ENCODE measurements at regions not wholly inside any gene's neighbourhood (a gene's known extent, or its start where the extent isn't known, plus 50 kb on each side); places are given as distances from the start of the nearest gene placed in this dataset.
"Not testable (repeated sequence)": the region's sequence is repeated elsewhere in the genome, so short reads cannot be mapped to it uniquely, and the experiment has no call there.

GRCh38 chr5:117615226-117615625 is 1040.6 kb upstream of the SEMA6A start:
- no peak for DNase-seq

DNA sequence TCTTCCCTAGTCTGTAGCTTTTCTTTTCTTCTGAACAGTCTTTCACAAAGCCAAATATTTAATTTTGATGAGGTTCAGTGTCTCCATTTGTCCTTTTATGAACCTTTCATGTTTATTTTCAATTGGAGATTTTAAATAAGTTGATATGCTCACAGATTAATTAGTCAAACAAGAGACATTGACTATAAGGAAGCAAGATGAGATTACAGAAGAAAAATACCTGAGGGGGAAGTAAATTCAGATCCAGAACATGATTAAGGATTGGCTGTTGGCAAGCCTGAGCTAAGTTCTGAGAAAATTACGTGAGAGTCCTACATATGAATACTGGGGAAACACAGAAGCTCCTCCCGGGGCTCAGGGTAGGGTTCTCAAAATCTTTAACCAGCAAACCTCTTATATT is 1039.8 kb upstream of the SEMA6A start:
- DNase-seq, result no peak

DNA sequence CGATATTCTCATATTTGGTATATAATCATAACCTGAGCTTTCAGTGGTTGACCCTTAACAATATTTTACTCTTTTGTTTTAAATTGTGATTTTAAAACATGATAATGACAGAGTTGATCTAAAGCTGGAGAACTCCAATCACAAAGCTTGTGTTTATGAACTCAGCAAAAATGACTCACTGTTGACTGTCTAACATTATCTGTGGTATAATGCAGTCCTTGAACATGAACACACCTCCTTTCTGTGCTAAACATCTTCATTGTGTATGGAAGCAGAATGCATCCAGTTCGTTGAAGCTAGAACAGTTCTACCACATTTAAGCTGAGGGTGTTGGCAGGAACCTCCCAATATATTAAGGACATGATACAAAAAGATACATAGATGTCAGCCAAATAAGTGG is 1030.2 kb upstream of the SEMA6A start:
- no peak for DNase-seq

- not testable (repeated sequence) for DNase-seq
These were observed 1025.2 kb upstream of the SEMA6A start for GRCh38 chr5:117599811-117600210.

DNA sequence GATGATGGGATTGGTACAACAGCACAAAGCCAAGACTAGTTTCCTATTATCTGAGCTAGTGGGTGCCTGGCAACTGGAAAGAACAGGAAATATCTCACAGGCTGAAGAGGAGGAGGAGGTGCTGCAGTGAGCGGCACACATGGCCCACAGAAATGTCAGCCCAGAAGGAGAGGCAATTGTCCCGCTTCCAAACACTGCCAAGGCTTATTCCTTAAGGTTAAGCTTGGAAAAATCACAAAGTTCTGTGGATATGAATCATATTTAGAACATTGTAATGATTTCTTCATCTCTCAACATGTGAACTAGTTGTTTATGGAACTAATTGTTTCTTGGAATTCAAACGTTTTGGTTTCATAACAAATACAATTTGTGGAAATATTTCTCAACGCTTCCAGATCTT is 1019.5 kb upstream of the SEMA6A start:
- DNase-seq, result peak; percentile 70

- no peak for DNase-seq
These were observed 1016.3 kb upstream of the SEMA6A start for GRCh38 chr5:117590944-117591343.

GRCh38 chr5:117588611-117589010 is 1014.0 kb upstream of the SEMA6A start:
- no peak for DNase-seq

GRCh38 chr5:117587111-117587510 is 1012.5 kb upstream of the SEMA6A start:
- DNase-seq, result no peak

DNA sequence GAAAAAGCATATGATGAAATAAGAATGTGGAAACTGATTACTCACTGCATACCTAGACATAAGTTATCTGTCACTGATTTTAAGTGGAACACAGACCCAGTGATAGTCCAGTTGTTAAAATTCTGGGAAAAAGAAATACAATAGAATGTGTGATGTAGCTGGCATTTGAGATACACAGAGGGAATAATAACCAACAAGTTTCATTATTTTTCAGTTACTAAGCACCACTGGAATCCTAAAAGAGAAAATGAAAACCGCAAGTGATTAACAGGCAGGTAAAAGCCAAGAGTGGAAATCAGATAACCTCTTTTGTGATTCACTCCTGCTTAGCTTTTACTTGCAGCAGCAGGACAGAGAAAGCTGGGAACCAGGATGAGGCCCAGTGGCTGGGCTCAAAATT is 994.0 kb upstream of the SEMA6A start:
- no peak for DNase-seq

DNA sequence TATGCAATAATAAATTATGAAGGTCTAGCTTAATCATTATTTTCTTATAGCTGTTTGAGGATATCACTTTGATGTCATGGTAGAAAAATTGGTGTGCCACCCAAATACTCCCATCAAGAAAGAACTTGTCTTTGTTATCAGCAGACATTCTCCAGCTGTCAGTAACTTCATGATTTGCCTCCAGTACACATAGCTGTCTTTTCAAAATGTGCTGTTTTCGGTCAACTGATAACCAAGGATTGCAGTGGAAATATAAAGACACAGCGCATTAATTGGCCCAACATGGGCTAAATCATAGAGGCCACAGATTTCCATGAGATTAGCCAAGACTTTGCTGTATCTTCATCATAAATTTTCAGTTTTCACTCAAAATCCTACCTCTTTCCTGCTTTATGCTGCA is 993.5 kb upstream of the SEMA6A start:
- DNase-seq, result no peak

DNA sequence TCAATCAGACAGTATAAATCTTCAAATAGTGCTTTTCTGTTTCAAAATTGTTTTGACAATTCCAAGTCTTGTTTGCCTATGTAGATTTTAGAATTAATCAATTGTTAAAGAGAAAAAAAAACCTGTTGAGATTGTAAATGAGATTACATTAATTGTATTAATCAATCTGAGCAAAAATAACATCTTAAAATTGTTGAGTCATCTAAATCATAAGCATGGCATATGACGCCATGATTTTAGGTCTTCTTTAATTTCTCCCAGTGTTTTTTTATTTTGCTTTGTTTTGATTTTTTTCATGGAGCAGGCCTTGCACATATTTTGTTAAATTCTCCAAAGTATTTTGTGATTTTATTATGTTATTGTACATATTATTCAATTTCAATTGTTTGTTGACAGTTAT is 988.0 kb upstream of the SEMA6A start:
- no peak for DNase-seq

DNA sequence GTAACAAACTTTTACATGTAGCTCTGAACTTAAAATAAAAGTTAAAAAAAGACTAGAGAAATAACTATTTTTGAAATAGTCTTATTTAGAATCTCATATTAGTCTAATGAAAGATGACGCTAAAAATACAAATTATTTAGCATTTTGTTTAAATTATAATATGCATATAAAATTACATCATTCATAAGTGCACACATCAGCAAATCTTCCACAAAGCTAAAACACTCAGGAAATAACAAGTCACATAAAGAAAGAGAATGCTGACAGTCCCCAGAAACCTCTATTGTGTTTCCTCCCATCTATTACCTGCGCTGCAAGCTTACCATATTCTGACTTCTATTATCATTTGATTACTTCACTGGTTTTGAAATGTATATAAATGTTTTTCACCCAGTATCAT is 986.9 kb upstream of the SEMA6A start:
- no peak for DNase-seq

DNA sequence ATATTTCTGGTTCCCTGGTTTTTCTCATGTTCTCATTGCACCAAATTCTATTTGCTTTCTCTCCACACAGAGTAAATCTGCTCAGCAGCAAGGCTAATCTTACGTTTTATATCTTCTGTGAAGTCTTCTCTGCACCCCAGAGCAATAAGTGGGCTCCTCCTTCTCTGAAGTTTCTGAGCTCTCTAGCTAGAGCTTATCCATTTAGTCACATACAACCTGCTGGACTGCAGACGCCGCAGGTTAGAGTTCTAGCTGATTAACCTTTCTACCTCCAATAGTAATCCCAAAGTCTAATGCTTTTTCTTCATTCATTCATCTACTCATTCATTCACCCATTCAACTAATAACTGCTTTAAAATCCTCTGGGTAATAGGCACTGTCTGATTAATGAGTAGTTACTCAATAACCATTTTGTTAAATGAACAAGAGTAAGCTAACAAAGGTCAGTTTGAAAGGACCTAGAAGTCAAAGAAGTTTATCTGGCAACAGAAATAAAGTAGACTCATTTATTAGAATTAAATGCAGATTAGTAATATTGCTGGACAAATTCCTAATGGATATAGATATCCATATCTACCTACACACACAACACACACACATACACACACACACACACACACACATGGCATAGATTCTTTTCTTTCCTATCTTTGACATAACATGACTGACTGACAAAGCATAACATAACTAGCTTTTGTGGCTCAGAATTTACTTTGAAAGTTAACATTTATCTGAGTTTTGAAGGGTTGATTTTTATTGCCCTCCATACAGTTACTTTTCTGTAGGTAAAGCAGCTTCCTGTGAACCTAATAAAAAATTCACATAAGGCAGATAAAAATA is 984.6 kb upstream of the SEMA6A start:
- no peak for DNase-seq

- DNase-seq, result no peak
These were observed 976.6 kb upstream of the SEMA6A start for GRCh38 chr5:117551236-117551635.

- DNase-seq, result no peak
These were observed 972.6 kb upstream of the SEMA6A start for GRCh38 chr5:117547192-117547591.

DNA sequence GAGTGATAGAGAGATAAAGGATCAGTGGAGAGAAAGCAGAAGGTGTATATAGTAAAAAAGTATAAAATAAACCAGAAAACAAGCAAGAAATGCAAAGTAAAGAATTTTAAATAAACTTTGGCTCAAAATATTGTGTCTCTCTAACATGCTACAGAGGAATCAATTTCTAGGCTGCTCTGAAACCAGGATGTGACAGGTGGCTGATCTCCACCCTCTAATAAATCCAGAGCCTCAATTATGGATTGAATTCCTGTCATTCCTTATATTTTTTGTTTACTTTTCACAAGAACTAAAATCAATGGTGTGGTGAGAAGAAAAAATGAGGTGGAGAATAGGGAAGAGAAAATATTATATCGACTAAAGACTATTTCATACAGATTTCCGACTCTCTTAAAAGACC is 965.1 kb upstream of the SEMA6A start:
- no peak for DNase-seq

GRCh38 chr5:117533792-117534191 is 959.2 kb upstream of the SEMA6A start:
- DNase-seq, result no peak

- not testable (repeated sequence) for DNase-seq
These were observed 958.5 kb upstream of the SEMA6A start for GRCh38 chr5:117533051-117533670.

GRCh38 chr5:117519957-117520500 is 945.4 kb upstream of the SEMA6A start:
- no peak for DNase-seq

GRCh38 chr5:117504305-117504704 is 929.7 kb upstream of the SEMA6A start:
- DNase-seq, result peak; percentile 77

- DNase-seq, result peak; percentile 40
These were observed 923.0 kb upstream of the SEMA6A start for GRCh38 chr5:117497601-117498000.

DNA sequence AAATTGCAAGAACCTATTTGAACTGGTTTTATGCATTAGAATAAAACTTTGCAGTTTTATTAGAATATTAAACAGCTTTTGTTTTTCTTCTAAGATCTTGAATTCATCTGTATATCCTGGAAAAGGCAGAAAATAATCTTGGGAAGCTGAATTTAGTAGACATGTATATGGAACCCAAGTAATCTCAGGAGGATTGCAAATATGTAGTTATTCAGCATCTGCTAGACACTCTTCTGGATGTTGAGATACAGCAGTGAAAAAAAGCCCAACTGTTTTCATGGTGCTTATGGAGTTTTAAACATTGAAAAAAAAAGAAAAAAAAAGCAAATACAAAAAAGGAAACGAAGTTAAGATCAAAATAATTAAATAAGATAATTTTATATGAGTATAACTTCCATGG is 922.2 kb upstream of the SEMA6A start:
- DNase-seq, result peak; percentile 81

DNA sequence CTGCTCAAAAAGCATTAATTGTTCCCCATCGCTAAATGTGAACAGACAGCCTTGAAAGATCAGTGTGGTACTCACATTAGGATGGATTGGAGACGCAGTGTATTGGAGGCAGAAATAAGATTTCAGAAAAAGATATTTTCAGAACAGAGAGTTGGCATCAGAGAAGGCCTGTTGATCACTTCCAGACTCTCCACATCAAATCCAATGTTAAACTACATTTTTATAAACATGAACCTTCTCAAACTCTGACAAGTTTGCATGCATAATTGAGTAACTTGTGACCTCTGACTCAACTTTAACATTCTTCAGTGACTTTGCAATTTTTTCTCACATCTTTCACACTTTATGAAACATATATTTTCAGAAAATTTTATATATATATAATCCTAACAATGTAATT is 919.6 kb upstream of the SEMA6A start:
- DNase-seq, result peak; percentile 33

- DNase-seq, result no peak
These were observed 914.4 kb upstream of the SEMA6A start for GRCh38 chr5:117488976-117489500.

Data from skin of body (tissue), 1 donor.